T-helper 22 cell (primary cell): ENCODE measurements at regions not wholly inside any gene's neighbourhood (a gene's known extent, or its start where the extent isn't known, plus 50 kb on each side); places are given as distances from the start of the nearest gene placed in this dataset.
"Not testable (repeated sequence)": the region's sequence is repeated elsewhere in the genome, so short reads cannot be mapped to it uniquely, and the experiment has no call there.

ENCODE experiments used
- DNase-seq: peaks from one replicate; pipeline ENCODE4 v3.0.0-alpha.2; 2020; ENCODE audit warnings: low read depth

DNA sequence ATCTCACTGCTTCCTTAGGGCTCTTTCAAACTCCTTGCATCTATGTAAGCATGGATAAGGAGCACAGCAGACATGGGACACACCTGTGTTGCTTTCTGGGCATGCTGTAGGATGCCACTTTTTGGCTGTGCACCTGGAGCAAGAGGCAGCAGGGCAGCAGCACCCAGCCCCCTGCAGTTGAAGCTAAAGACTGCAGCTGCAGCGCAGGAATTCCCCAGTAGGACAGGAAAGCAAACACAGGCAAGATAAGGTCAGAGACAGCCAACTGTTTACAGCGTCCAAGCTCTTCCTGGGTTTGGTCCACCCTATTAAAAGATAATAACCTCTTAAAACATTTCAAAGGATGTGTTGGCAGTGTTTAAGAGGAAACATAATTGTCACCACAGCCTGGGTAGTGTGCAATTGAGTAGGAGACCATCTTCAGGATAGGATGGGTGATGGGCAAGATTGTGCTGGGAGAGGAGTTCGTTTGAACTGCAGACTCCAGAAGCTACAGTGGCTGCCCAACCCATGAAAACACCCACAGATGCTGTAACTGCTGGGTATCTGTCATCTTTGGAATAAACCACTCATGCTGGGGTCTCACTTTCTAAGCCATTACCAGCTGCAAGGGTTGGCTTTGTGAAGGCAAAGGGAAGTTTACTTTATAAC, 242.3 kb upstream of the PLGLB1 start:
- not testable (repeated sequence) for DNase-seq

DNA sequence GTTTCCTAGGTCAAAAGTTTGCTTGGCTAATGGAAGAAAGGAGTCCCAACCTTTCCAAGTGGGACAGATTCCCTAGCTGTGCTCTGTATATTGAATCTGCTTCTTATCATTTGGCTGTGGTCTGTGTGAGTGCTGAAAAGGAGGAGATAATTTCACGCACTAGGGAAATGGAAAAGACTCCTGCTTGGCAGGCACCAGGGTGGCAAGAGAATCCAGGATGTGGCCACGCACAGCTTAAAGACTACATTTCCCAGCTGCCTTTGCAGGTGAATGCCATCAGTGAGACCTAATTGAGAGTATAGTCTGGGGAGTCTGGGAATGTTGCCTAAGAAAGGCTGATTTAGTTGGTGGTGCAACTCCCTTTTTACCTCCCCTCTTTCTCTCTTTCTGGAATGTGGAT, 253.5 kb upstream of the PLGLB1 start:
- DNase-seq = not testable (repeated sequence)

DNA sequence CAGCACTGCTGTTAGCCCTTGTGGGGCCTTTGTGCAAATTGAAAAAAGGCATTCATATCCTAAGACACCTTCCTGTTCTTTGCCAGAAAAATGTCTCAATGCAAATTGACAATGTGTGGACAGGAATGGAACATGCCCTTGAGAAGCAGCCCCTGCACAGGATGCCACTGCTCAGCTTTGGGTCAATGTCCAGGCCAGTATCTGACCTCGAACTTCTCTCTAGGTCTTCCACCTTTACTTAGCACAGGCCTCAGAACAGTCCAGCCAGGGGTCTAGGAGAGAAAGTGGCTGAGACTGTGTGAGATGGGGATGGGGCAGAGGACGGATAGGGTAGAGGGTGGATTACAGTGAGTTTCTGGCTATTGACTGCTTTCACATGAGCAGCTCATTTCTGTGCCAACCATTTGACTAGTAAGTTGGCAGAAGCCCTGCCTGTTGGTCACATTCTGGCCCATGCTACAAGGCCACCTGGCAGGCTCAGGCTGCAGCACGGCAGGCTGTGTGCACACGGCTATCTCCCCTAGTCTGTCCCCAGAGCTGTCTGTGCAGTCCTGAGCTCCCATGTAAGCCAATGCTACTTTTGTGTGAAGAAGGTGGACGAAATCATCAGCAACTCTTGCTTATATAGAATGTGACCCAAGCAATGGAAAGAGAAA, 254.5 kb upstream of the PLGLB1 start:
- DNase-seq = not testable (repeated sequence)

DNA sequence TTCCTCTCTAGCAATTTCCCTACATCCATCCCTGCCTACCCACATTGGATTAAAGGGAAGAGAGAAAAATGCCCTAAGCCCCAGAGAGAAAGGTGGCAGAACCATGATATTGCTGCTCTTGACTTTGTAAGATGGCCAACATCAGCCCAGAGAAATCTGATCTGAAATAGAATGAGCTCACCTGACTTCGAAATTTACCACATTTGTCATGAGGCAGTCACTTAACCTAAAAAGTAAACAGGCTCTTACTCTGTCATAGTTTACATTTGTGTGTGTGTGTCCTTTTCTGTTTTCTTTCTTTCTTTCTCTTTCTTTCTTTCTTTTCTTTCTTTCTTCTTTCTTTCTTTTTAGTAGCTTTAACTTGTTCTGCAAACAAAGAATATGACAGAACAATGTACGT, 255.0 kb upstream of the PLGLB1 start:
- not testable (repeated sequence) for DNase-seq

DNA sequence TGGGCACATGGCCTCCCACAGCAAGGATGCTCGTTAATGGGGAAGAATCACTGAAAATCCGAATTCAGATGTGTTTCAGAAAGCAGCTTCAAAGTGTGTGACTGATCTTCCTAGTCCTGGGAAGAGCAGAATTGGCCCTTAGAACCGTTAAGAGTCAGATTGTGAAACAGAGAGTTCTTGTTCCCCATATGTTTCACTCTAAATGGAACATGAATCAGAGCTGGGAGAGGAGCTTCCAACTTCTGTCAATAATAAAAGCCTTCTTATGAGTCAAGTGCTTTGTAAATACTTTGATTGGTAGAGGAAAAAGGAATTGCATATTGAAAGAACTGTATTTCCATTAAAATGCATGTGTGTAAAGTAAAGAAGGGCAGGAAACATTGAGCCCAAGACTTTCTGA, 256.1 kb upstream of the PLGLB1 start:
- not testable (repeated sequence) for DNase-seq

DNA sequence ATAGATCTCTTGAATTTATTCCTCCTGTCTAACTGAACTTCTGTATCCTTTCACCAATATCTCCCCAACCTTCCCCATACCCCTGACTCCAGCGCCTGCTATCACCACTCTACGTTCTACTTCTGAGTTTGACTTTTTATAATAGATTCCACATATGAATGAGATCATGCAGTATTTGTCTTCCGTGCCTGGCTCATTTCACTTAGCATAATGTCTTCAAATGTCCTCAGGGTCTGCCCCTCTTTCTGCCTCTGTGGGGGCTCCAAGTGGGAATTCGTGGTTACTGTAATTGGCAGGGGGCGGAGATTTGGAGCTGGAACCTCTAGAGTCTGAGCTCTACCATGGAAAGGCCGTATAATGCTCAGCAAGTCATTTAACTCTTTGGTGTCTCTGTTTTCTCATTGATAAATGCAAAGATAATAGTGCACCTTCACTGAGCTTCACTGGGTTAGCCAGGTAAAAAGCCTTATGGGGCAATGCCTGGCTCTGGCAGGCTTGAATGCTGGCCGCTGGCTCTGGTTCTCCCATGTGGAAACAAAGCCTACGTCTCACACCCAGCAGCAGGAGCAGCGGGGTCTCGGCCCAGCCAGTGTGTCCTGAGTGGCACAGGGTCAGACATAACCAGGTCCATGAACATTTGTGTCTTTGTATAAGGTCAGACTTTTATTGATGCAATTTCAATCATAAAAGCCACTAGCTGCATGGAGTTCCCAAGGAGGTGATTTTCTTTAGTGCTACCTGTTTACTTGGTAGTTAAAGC, 259.1 kb upstream of the PLGLB1 start:
- not testable (repeated sequence) for DNase-seq

DNA sequence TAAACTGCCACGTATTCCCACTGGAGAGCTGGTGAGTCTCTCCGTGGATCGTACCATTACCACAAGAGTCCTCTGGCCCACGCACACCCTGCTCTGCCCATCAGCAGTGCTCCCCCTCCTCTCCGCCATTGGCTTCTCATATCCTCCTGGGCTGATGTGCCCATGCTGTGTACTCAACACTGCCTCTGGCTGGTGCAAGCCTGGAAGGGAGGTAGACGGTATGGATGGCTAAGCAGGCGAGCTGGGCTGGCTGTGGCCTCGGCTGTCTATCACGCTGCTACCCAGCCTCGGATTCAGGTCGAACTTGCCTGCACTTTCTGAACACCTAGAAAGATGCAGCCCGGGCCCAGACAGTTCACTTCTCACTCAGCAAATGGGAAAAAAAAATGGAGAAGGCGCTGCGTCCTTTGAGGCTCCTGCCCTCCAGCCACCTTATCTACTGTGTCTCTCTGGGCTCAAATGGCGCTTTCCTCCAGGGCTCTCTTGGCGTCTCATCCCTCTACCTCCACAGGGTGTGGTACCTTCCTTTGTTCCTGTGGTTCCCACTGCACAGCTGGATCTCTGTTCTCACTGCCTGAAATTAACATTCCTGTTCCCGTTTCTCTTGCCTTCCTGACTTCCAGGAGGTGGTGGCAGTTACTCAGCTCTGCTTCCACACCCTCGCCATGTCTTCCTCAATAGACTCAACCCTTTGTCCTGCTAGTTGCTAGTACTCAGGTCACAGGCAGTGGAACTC, 262.3 kb upstream of the PLGLB1 start:
- DNase-seq = not testable (repeated sequence)

DNA sequence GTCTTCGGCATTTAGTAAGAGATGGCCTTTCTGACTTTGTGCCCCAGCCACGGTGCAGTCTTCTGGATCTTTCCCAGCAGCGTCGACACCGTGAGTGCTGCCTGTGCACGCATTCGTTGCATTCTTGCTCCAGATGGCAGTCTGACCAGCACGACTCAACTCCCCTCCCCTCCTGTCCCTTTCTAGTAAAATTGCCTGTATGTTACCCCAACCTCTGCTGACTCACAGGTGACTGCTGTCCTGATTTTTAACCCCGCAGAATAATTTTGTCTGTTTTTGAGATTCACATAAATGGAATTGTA, 262.8 kb upstream of the PLGLB1 start:
- DNase-seq = not testable (repeated sequence)

DNA sequence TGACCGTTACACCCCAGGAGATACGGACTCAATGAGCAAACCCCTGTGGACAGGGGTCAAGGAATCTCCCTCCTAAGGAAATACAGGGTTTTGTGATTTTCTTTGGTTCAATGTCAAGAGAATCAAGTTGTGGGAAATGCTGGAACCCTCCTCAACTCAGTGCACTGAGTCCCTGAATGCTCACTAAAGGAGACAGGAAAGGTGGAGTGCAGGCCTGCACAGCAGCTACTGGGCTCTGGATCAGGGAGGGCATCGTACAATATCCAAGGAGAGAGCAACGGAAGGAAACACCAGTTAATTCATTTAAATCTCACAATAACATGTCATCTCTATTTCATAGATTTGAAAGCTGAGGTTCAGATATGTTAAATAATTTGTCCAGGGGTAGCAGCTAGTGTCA, 263.5 kb upstream of the PLGLB1 start:
- not testable (repeated sequence) for DNase-seq

DNA sequence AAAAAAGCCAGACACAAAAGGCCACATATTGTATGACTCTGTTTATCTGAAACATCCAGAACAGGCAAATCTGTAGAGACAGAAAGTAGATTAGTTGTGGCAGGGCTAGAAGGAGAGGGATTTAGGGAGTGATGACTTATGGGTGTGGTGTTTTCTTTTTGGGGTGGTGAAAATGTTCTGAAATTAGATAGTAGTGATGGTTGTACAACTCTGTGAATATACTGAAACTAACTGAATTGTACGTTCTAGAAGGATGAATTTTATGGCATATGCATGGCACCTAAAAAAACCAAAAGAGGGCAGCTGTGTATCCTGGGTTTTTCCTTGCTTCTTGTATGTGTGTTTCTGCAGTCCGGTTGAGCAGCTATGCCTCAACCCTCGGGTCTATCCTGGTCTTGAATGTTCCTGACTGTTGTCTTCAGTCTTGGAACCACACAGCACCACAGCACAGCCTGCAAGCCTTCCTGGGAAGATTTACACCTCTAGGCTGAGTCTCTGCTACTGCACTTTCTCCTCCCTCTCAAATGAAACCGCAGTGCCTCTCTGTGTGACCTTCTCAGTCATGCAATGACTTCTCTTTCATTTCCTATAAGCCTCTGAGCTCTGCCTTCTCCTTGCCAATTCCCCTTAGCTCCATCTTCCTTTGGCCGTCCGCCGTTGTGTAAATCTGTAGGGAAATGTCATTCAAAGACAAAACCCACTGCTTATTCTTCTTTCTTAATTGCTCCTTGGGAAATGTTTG, 269.1 kb upstream of the PLGLB1 start:
- not testable (repeated sequence) for DNase-seq

DNA sequence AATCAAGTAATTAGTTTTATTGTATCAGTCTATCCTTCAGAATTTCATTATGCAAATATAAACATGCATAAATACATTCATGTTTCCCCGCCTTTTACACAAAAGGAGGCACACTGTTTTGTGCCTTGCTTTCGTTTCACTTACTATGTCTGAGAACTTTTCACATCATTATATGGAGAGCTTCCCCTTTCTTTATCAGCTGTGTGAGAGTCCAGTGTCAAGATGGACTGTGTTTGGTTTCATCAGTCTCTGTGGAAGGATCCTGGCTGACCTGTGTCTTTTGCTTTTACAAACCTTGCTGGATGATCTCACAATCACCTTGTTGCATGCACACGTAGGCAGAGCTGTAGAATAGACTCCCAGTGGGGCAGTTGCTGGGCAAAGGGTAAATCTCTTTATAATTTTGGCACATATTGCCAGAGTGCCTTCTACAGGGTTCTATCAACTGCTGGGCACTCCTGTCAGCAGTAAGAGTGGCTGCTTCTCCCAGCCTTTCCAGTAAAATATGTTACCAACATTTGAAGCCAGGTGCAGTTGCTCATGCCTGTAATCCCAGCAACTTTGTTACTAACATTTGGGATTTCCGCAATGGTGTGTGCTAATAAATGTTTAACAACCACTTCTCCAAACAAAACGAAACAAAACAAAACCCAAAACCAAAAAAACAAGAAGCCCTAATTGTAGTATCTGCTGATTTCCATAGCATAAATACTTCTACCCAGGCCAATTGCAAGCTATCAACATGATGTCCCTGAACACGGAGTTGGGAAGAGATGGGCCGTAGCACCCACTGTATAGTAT, 270.0 kb upstream of the PLGLB1 start:
- not testable (repeated sequence) for DNase-seq

DNA sequence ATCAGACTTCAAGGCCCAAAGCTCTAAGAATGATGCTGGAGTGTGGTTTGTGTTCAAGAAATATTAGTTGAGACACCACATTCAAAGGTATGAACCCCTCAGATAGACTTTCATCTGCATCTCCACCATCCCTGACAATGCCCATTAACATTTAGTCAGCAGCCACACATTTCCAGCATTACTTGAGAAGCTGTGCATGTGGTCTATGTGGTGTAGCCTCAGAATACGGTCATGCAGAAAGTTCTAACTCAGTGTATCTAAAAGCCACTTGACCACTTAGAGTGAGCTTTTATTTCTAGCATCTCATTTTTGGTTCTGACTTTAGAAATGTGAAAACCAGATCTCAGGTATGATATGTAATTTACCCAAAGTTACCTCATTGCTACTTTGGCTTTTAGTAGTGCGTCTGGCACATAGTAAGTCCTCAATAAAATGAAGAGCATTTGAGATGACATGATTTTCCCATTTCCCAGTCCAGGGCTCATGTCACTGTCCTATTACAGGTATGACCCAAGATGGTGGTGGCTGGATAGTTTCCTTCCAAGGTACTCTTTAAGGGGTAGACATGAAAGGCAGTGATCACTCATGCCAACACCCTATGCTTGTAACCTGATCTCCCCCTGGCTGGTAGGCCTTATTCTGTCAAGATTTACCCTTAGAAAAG, 272.4 kb upstream of the PLGLB1 start:
- not testable (repeated sequence) for DNase-seq

DNA sequence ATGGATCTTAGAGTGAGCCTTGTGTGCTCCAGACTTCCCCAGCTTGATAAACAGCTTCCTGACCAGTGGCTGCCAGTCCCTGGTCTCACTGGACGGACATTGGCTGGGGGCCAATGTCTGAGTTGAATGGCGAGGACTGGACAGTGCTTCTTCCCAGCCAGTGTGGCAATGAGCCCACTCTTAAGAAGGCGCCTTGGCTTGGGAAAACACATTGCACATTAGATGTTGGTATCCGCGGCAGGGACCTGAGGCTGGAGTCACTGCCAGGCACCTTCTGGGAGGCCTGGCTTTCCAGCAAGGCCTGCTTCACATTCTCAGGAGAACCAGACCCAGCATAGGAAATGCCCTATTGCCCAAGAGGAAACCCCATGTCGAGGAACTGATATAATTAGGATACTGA, 273.5 kb upstream of the PLGLB1 start:
- not testable (repeated sequence) for DNase-seq

DNA sequence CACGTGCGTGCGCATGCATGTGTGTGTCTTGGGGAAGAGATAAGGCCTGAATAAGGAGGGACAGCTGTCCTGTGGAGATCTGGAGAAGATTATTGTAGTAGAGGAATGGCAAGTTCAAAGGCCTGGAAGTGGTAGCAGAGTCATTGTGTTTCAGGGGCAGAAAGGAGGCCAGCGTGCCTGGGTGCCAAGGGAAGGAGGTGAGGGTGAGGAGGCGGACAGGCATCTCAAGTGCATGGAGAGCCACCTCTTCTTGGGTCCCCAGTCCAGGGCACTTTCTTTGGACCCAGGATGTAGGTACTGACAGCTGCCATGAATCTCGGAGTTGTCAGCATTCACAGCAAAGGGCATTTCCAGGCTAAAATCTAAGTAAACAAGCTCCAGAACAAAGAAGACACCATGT, 279.7 kb upstream of the PLGLB1 start:
- DNase-seq = not testable (repeated sequence)

DNA sequence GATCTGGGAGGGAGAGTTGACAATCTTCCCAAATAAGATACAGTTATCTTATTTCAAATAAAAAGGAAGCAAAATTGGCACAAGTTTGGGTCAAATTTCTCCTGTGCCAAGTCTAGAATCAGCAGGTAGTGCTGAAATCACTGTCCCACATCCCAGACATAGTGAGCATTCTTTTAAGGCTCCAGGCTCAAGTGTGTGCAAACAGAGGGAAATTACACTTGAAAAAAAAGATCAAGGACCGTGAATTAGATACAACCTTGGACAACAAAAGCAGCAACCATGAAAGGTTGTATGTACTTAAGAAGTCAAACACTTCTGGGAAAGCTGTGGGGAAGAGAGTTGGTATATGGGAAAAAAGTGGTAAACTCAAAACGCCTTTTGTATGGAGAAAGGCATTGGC, 280.2 kb upstream of the PLGLB1 start:
- DNase-seq = not testable (repeated sequence)

DNA sequence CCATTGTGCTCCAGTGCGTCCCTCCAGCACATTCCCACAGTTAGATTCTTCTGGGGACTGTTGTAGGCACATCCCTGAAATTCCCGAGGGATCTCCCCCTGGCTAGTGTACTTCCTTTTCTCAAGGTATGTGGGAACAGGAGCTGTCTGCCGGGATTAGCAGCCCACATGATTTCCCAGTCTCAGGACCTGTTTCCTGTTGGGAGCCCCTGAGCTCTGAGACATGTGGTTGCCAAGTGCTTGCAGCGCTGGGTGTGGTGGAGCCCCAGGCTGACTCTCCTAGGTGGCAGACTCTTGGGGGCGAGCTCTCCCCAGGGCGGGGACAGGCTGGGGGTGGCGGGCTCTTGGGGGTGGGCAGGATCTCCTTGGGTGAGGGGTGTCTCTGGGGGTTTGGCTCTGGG, 287.0 kb upstream of the PLGLB1 start:
- not testable (repeated sequence) for DNase-seq

DNA sequence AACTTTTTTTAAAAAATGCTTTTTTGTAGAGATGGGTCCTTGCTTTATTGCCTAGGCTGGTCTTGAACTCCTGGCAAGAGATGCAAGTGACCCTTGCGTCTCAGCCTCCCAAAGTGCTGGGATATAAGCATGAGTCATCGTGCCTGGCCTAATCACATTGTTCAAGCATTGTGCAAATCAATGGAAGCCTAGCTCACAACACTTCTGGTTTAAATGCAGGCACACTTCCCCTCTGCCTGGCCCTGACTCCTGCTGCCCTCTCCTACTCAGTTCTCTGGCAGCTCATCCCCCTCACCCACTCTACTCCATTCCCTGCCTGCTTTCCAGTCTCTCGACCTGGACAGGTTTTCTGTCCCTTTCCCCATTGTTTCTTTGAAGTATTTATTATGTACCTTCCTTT, 288.1 kb upstream of the PLGLB1 start:
- DNase-seq = not testable (repeated sequence)

DNA sequence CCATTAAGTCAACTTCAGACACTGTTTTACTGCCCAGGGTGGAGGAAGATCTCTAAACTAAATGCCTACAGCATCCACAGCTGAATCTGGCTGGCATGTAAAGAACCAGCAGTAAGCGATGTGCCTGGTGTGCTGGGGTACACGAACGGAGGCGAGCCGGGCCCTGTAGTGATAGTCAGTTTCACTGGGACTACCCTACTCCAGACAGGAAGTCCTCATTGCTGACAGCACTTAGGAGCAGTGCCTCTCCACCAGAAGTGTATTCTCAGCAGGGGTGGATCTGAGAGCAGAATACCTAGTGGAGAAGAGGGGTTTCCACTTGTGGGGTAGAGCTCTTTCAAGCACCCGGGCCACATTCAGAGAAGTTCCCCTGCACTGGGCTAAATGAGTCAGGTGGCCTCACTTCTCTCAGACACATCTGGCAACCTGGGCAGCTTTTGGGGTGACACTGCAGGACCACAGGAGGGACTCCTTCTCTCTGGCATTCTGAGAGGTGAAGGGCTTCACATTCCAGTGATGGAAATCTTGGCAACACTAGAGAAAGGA, 290.3 kb upstream of the PLGLB1 start:
- not testable (repeated sequence) for DNase-seq

DNA sequence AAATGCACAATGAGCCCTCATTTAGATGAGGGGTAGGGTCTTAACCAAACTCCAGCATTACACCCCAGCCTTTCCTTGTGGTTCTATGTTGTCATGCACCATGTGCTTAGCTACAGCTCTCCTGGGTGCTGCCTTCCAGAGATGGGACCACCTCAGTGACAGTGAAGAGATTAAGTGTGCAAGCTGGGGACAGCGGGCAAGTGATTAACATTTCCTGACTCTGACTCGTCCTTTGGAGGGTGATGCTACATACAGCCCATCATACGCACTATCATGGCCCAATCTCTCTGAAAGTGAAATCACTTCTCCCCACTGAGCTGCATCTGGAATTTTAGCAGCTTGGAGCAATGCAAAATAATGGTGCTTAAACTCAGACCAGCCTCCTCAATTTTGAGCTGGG, 293.0 kb upstream of the PLGLB1 start:
- DNase-seq = not testable (repeated sequence)
